Stimulated activated CD8-positive, alpha-beta memory T cell treated with anti-CD3 and anti-CD28 coated beads, Interleukin-15, amount 100 ng/mL, for 48 hours (primary cell): ENCODE measurements at regions not wholly inside any gene's neighbourhood (a gene's known extent, or its start where the extent isn't known, plus 50 kb on each side); places are given as distances from the start of the nearest gene placed in this dataset.

ENCODE experiments used
- DNase-seq, 2 donors: peaks; one replicate each; pipeline ENCODE4 v3.0.0-alpha.2; 2020; ENCODE audit warnings: low read depth in 2 of 2

DNA sequence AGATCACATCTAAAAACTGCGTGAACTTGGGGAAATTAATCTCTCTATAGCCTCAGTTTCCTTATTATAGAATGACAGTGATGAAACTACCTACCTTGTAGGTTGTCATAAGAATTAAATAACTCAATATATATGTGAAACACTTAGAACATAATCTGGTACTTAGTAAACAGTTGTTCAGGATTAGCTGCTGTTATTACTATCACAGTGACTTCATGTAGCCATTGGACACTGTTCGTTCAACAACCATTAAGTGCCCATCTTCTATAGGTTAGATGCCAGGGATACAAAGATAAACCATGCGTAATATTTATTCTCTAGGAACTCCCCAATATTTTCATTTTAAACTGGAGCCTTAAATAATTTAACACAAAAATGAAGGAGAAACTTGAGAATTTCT, 329.0 kb upstream of the PROK2 start:
- no peak for DNase-seq

DNA sequence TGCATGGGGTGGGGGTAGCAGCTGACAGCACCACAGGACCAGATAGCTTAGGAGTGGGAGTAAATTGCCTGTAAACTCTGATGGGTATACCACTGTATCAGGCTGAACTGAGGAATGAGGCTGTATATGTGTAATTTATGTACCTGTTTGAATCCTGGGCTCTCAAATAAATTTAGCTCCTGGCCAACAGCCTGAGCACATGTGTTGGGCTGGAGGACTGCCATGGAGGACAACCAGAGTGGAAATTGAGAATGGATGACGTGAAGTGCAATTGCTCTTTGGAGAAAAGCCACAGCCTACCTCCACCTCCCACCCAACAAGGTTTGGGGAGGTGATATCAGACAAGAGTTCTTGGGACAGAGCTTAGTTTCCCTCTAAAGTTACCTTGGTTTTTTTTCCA, 328.6 kb upstream of the PROK2 start:
- DNase-seq = no peak

DNA sequence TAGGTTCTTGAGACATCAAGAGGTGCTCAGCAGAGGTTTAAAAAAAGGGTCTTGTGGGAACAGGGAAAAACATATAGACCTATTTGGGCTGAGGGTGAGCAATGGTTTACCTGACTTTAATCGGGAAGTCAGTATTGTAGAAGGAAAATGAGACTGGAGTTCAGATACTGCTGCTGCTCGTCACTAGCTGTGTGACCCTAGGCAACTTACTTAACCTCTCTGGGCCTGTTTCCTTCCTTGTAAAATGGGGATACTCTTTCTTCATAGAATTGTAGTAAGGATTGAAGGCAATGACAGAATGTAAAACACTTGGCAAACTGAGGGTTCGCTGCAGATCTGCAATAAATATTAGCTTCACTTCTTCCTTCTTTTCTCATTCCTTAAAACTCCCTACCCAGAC, 327.5 kb upstream of the PROK2 start:
- DNase-seq = no peak

DNA sequence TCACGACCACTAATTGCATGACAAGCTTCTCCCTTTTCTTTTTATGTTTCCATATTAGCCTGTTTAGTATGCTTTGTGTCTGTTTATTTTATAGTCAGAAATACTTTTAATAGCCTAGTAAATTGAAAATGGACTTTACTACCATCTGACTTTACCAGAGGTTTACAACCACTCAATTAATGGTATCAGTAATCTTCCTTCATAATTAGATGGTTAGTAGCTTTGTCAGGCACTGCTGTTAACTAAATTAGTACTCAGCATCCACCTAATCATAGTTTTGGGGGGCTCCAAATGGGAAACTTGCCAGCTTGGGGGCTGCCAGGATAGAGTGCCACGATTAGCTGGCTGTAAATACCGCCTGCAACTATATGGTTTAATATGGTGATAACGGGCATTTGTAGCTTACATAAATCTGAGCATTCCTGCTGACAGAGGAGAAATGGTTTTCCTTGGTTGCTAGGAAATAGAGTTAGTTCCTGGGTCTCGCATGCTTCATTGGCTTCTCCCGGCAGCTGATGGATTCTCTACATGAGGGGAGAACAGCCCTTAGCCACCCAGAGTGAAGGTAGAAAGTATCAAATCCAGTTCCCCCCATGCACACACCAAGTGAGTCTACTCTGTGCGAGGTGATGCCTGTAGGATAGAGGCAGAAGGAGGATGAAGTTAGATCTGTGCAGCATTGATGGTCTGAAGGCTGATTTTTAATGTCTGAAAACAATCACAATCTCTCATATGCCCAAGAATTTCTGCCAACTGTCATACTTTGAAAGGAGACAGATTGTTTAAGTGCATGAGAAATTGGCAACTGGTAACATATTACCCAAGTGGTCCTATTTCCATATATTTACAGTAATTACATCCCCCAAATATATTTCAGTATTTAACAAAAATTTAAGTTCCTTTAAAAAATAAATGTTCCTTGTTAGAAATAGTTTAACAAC, 326.6 kb upstream of the PROK2 start:
- DNase-seq = no peak

DNA sequence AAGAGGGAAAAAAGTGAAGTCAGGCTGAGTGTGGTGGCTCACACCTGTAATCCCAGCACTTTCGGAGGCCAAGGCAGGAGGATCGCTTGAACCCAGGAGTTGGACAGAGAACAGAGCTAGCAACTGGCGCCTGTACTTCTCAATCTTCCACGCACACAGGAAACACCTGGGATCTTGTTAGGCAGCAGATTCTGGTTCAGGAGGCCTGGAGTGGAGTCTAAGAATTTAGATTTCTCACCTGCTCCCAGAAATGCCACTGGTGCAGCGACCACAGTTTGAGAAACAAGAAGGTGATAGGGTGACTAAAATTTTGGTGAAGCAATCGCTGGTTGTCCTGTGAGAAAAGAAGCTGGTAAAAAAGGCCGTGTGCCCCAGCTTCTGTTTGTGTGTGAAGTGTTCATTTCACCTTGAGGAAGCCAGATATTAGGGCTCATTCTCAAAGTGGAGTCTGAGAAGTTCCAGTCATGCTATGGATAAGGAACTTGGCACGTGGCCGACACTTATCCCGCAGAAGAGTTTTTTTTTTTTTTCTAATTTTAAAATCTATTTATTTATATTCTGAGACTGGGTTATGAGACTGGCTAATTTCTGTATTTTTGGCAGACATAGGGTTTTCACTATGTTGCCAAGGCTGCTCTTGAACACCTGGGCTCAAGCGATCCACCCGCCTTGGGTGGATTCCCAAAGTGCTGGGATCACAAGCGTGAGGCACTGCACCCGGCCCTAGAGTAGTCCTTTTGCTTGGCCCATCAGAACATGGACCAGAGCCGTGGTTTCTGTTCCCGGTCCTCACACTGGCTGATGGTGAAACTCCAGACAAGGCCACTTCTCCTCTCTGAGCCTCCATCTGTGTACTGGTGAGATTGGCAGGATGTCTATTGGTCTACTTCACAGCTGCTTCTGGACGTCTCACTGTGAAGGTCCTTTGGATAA, 324.6 kb upstream of the PROK2 start:
- DNase-seq = no peak

DNA sequence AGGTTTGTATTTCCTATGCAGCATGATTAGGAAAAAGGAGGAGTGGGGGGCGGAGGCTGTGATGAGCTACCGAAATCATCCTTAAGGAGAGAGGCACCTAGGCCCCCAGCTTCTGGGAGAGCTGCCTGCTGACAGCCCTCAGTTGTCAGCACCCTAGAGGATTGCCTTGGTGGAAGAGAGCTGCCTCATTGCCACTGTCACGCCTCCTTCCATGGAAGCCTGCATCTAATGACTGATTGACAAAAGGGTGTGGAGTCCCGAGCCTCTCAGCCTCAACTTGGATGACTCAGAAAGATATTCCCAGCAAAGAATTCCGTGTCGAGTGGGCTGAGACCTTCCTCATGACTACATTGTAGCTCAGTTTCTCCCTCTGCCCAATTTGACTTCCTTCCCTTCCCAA, 320.4 kb upstream of the PROK2 start:
- DNase-seq = no peak

DNA sequence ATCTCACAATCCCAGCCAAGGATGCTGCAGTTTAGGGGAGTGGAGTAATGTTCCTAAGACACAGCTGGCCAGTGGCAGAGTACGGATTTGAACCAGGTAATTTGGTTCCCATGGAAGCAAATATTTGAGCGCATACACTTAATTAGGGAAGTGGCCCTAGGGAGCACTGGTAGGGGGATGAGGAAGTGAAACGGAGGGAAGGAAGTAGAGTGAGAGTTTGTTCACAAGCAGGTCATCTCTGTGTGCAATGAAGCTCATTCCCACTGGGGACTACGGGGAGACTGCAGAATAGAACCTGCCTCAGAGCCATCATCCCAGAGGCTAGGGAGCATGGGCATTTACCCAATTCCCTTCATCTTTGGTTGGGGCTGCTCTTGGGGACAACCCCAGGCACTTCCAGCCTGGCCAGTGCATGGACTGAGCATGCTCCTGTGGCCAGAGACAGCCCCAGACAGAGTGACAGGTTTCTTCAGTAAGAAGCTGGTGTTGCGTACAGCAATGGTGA, 317.2 kb upstream of the PROK2 start:
- no peak for DNase-seq

DNA sequence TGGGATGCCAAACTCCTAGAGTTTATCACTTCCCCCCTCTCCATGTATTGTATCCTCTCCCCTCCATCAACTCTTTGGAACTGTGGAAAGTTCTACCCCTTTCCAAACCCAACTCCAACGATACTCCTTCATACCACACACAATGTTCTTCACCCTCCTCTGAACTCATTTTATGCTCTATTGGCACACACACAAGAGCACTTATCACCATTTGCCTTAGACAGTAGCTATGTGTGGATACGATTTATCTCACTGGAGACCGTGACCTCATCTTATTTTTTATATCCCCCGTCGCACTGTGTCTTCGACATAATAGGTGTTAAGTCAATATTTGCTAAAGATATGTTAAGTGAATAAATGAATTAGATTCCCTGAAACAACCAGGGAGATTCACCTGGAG, 316.5 kb upstream of the PROK2 start:
- no peak for DNase-seq

DNA sequence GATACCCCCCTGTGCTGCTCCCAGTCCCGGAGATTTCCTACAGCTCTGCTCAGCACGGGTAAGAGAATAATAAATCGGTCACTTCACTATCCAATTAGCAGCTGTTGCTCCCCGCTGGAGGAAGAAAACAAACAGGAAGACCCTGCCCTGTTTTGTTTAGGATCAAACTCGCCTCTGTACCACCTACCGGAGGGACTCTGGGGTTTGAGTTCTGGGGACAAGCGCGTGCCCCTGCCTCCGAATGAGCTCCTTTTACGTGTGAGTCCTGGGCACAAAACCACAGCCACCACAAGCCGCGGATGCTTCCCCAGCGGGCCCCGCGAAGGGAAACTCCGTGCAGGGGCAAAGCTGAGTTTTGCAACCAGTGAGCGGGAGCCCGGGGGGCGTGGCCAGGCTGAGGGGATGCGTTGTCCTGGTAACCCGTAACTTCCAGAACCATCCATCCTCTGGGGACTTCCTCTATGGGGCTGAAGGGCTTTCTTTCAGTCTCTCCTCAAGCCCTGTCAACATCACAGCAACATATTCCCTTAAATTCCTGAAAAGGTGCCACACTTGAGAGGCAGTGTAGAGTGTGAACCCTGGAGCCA, 315.7 kb upstream of the PROK2 start:
- DNase-seq = peak; percentile 84 to 90

DNA sequence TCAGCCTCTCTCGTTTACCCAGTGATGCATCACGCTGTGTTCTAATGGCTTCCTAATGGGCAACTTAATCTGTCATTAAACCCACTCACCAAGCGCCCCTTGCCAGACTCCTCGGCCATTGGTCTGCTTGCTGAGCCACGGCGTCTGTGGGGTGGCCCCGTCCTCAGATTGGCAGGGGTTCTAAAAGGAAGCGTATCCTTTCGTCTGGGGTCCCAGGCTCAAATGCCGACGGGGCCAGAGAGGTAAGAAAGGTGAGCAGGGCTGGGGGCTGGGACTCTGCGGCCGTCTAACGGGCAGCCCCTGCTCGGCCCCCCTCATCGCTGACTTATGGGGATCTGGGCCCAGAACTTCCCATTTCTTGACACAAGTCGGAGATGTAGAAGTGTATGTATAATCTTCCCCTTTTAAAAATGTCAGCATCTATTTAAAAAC, 315.1 kb upstream of the PROK2 start:
- DNase-seq = no peak

DNA sequence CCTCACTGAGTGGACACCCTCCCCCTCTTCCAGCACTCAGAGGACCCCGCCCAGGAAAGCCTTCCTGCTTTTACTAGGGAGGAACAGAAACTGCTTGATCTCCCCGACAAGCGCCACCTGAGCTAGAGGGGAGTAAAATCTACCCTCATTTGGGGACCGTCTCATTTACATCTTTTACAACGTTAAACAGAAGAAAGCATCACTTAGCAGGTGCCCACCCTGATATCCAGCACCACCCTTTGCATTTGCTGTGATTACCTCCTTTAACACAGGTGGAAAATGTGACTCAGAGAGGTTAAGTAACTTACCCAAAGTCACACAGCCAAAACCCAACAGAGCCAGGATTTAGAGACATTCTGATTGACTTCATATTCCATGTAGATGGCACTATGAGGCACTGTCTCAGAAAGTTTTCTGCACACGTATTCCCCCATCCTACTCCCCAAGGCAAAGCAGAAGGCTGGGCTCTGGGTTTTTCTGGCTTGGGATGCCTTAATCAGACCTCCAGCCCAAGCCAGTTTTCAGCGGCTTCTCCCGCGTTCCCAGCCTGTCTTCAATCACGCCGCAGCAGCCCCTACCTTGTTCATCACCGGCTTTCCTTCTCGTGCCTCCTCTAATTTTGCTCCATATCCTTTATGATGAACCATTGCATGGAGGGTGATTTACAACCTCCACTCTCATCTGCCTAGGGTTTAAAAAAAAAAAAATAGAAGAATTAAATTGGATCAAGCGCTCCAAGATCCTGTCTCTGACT, 314.6 kb upstream of the PROK2 start:
- DNase-seq = no peak

DNA sequence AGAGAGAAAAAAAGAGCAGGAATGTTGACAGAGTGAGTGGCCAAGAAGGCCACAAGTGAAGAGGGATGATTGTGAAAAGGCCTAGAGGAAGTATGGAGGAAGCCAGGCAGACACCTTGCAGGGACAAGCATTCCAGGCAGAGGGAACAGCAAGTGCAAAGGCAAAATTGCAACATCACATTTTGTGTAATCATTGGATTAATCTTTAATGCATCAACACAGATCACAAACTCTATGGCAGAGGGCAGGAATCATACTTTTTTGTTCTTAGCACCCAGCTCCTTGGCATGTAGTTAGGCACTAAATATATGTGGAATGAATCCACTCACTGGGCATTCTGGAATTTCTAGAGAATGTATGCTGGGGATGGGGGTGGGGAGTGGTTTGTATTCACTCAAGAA, 312.1 kb upstream of the PROK2 start:
- DNase-seq = no peak

DNA sequence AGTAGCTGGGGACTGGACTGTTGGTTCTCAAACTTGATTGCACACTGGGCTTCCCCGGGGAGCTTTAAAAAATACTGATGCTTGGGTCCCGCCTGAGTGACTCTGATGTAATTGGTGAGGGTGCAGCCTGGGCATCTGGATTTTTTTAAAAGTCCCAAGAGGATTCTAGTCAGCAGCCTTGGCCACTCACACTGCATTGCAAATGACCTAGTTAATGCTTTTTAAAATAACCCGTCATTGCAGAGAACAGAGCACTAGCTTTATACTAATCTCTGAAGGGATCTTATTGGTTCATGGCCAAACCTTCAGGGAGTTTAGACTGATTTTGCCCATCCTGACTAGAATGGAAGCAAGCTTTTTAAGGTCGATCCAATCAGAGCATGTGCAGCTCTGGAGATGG, 310.6 kb upstream of the PROK2 start:
- DNase-seq = no peak

DNA sequence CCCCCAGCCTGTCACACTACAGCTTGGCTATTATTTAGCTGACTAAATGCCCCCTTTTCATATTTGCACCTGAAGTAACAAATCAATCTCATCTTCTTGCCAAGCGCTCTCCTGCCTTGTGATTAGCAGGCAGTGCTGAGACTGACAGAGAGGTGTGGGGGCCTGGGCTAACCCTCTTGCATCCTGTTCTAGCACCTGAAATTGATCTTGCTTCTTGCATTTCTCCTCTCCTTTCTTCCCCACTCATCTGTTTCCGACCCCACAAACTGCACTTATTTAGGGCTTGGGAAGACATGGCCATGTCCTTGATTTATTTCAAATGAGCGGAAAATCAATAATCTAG, 309.0 kb upstream of the PROK2 start:
- no peak for DNase-seq

DNA sequence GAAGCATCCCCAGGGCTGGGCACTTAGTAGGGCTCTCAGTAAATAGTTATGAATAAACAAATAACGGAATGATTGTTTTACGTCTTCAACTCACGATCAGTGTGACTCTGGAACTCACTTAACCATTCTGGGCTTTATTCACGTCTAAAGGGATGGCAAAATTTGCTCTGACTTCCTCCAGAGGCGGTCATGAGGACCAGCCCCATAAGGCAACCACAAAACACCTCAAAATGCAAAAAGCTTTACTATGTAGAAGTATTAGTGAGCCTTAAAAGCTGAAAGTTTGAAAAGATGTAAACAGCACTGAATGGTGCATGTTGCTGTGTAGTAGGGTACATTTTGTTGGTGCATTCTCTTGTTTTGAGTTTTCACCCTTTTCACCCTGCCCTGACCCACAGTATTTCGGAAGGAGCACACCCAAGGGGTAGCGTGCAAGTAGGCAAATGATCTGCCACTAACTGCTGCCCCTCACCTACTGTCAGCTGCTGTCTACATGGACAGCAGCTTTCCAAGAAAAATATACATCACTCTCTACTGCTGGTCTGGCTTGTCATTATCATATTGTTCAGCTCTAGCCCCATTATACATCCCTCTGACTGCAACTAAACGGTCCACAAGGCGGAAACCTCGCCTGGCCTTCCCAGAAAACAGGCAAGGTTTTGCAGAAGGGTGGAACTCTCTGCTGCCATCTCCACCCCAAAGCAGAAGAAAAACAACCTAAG, 308.5 kb upstream of the PROK2 start:
- no peak for DNase-seq

DNA sequence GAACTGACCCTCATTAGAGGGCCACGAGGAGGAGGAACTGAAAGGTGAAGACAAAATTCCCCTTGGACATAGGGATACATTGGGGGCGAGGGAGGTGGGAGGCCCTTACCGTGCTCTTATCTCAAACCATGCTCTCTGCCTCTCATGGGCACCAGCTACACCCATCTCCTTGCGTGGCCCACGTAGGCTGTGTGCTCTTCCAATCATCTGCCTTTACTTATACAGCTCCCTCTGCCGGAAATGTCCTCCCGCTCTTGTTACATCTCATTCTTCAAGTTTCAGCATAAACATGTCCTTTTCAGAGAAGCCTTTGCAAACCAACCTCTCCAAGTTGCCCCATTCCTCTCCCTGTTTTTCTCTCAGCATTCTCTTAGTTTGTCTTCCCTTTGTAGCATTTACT, 307.8 kb upstream of the PROK2 start:
- DNase-seq = no peak

DNA sequence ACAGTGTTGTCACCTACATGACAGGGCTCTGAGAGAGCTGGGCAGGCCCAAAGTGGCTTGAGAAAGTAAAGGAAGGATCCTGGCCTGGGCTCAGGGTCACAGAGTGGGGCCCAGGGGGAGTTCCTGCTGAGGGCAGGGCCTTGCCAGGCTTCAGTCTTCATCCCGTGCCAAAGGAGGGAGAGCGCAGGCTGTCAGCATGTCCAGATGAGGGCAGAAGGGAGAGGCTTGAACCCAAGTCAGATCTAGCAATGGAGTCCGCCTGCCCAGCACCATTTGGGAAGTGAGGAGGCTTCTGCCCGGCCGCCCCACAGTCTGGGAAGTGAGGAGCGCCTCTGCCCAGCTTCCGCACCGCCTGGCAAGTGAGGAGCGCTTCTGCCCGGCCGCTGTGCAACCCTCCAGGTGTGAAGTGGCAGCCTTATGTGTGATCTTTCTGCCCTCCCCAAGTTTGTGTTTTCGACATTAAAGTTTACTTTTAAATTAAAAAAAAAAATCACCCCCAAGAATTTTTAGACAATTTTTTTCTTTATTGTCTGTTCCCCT, 303.6 kb upstream of the PROK2 start:
- no peak for DNase-seq

DNA sequence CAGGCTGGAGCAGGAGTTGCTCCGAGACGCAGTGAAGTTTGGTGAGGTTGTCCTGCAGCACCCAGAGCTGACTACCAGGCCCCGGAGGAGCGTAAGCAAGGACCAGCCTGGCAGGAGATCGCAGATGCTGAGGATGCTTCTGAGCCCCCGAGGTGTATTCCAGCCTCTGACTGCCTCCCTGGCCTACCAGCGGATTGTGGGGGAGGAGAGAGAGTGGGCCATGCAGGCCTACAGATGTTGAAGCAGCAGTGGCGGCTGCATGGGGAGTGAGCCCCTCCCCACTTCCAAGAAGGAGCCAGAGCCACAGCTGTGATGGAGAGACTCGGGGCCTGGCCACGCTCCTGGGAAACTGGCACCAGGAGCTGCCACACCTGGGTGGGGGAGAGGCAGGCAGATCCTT, 302.5 kb upstream of the PROK2 start:
- no peak for DNase-seq

DNA sequence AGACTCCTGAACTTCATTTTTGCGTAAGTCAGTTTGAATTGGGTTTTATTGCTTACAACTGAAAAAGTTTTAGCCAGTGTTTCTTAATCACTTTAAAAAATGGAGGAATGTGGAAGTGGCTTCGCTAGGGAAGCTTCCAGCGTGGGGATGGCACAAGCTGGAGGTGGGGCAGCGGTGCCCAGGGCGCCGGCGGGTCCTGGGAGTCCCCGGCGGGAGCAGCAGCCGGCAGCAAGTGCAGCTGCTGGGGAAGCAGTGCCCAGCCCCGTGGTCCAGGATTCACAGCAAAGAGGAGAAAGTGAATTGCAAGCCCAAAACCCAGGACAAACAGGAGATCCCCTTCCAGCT, 301.8 kb upstream of the PROK2 start:
- no peak for DNase-seq

DNA sequence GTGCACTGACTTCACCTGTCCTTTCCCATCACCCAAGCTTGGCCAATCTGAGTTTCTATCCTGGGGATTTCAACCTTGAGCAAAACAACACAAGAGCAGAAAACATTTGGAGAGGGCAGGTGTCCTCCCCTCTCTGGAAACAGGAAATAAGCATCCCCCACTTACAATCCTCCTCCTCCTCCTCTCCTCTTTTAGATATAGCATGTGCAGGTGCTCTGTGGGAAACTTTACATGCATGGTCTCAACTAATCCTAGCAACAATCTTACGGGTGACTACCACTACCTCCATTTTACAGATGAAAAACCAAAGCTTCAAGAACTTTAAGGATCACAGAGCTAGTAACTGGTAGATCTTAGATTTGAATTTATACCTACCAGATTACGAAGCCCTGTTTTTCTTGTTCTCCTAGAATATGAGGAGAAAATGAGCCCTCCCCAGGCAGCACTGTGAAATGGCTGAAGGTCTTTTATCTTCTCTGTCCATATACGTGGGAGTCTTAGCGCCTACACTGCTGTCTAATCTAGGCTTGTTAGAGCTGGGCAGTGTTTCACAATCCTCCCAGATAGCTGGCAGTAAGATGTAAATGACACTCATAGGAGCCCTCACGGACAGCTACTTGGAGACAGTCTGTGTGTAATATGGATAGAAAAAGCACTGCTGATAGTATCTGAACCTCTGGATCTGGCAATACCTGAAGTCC, 301.2 kb upstream of the PROK2 start:
- no peak for DNase-seq
